RWPE1 (cell line): ENCODE measurements at regions not wholly inside any gene's neighbourhood (a gene's known extent, or its start where the extent isn't known, plus 50 kb on each side); places are given as distances from the start of the nearest gene placed in this dataset.
"Not testable (repeated sequence)": the region's sequence is repeated elsewhere in the genome, so short reads cannot be mapped to it uniquely, and the experiment has no call there.

ENCODE experiments used
- CTCF ChIA-PET: fragments of 350-600 bp; sonication (Branson Sonifier 250); formaldehyde crosslinking; extraction: SDS; loops from one replicate; lab custom pipeline; 2021; lab: Yijun Ruan, JAX
- POLR2A ChIA-PET: fragments of 400-600 bp; formaldehyde crosslinking; extraction: SDS; loops from one replicate; lab custom pipeline; 2020; ENCODE audit warnings: antibody characterized with exemption; ENCODE audit not compliant: low non-redundant PET; lab: Yijun Ruan, JAX
- DNase-seq: peaks from one replicate; pipeline ENCODE4 v3.0.0; 2012; ENCODE audit warnings: low spot score
- H3K27ac ChIP-seq: fragments of 450-650 bp; 2 replicates; pipeline ENCODE4 v1.5.1; 2017
- TF ChIP-seq, protein P1 (sequence below): fragments of 450-650 bp; conservative IDR thresholded peaks from 2 replicates; pipeline ENCODE4 v1.5.1; 2017; ENCODE audit warnings: low read depth, mild to moderate bottlenecking

DNA sequence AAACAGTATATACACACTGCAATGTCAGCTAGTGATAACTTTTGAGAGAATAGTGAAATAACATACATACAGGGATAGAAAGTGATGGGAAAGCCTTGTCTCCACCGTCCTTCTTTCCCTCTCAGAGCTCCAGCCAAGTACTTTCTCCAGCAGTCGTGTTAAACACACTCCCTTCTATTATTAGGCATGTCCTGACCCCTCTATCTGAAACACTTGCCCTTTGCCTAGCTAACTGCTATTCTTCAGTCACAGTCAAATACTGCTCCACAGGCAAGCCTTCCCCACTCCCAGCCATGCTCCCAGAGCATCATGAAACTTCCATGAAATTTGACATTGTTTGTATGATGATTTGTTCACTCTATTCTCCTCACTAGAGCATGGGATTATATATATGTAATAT lies 291.1 kb downstream of the TRIML1 start:
- ChIA-PET CTCF (interaction anchor here (0.6 kb wide), 1 partner anchor 615 kb away, joined by 3 read pairs; no protein-coding TSS in a partner anchor), POLR2A (no interaction called here)
- no peak for DNase-seq
- TF ChIP-seq, protein P1, sequence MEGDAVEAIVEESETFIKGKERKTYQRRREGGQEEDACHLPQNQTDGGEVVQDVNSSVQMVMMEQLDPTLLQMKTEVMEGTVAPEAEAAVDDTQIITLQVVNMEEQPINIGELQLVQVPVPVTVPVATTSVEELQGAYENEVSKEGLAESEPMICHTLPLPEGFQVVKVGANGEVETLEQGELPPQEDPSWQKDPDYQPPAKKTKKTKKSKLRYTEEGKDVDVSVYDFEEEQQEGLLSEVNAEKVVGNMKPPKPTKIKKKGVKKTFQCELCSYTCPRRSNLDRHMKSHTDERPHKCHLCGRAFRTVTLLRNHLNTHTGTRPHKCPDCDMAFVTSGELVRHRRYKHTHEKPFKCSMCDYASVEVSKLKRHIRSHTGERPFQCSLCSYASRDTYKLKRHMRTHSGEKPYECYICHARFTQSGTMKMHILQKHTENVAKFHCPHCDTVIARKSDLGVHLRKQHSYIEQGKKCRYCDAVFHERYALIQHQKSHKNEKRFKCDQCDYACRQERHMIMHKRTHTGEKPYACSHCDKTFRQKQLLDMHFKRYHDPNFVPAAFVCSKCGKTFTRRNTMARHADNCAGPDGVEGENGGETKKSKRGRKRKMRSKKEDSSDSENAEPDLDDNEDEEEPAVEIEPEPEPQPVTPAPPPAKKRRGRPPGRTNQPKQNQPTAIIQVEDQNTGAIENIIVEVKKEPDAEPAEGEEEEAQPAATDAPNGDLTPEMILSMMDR: no peak
- H3K27ac ChIP-seq: no peak overlapping the region

DNA sequence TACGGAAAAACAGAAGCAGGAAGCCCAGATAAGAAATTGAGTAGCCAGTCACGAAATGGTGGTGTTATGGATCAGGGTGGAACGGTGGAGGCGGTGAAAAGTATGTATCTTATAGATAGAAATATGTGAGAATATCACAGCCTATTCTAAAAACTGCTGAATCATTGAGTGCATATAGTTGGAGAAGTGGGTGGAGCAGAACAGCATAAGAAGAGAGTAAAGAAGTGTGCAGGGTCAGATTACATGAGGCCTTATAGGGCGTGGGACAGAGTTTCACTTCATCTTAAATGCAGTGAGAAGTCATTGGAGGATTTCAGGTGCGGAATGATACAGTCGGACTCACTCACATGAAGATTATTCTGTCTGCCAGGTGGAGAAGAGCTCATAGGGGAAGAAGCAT lies 293.1 kb downstream of the TRIML1 start:
- POLR2A ChIA-PET: no interaction called here
- DNase-seq: no peak
- H3K27ac ChIP-seq: no peak overlapping the region
- TF ChIP-seq, protein P1: no peak
- CTCF ChIA-PET: no interaction called here

DNA sequence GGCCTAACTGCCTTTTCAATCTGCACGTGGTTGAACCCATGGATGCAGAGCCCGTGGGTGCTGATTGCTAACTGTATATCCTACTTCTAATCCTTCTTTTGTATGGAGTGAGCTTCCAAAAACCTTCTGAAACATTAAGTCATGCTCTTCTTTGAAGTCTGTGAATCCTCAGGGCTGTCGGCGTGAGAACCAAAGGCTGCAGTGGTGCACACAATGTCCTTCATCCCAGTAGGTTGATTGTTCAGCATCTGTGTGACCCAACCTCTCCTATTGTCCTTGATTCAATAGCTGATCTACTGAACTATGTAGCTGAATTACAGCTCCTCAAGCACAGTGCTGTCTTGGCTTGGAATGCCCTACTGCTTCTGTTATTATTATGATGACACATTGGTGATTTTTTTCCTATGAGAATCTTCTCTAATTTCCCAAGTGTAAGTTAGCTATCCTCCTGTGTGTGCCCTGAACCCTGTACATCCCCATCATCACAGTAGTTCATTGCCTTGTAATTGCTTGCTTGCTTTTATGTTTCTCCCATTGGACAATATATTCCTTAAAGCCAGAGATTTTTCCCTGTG lies 294.6 kb downstream of the TRIML1 start:
- ChIA-PET CTCF (no interaction called here), POLR2A (no interaction called here)
- DNase-seq: no peak
- H3K27ac ChIP-seq: no peak overlapping the region
- TF ChIP-seq, protein P1: no peak

DNA sequence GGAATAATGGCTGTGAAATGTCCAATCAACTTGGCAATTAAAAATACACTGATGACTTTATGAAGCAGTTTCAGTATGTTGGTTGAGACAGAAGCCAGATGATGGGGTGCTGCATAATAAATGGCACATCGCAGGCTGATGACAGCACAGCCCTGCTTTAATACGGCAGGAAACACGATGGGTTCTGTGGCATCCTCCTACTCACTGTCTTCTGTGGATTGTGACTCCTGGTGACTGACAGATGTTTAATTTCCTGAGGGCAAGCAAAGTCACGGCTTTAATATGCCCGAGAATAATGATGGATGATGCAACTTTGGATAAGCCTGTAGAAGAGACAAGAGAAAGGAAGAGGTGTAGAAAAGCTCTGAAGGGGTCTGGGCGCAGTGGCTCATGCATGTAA lies 295.4 kb downstream of the TRIML1 start:
- POLR2A ChIA-PET: no interaction called here
- H3K27ac ChIP-seq: no peak overlapping the region
- no peak for DNase-seq
- CTCF ChIA-PET: interaction anchor here (0.5 kb wide), 1 partner anchor 132 kb away, joined by 5 read pairs; no protein-coding TSS in a partner anchor
- TF ChIP-seq, protein P1: no peak

DNA sequence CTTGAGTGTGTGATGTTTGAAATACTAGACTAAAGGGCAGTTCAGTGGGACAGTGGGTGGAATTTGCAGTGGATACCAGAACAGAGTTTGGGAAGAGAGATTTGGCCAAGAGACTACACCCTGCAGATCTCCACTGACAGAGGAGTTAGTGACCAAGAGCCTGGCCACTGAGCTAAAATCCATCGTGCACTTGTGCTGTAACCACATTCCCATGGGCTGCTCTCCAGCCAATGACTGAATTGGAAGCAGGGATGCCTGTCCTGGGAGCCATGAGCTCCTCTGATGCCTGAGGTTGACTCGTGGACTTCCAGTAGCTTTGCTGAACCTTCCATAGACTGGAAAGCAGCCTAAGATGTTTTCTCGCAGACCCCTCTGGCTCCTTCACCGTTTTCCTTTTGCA lies 296.1 kb downstream of the TRIML1 start:
- ChIA-PET POLR2A (no interaction called here), CTCF (interaction anchor here (0.5 to 0.6 kb wide), 3 partner anchors 19 to 441 kb away, joined by 3 to 5 read pairs (median 3); no protein-coding TSS in a partner anchor)
- H3K27ac ChIP-seq: no peak overlapping the region
- TF ChIP-seq, protein P1: no peak
- no peak for DNase-seq

DNA sequence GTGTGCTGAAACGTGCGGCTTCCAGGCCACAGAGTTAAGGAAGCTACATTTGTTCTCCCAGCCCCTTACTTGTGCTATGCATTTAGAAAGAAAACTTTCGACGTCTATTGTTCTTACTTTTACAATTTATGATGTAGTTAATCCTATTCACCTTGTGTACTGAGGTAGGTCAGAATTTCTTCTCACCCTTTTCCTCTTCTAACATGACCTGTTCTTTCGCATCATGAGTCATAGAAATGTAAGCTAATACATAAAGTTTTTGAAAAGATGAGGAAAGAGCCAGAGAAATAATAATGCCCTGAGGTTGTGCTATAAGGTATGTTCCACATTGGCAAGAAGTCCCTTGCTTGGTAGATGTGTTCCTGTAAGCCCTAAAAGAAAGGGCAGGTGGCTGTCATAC lies 298.3 kb downstream of the TRIML1 start:
- ChIA-PET CTCF (no interaction called here), POLR2A (no interaction called here)
- no peak overlapping the region for H3K27ac ChIP-seq

DNA sequence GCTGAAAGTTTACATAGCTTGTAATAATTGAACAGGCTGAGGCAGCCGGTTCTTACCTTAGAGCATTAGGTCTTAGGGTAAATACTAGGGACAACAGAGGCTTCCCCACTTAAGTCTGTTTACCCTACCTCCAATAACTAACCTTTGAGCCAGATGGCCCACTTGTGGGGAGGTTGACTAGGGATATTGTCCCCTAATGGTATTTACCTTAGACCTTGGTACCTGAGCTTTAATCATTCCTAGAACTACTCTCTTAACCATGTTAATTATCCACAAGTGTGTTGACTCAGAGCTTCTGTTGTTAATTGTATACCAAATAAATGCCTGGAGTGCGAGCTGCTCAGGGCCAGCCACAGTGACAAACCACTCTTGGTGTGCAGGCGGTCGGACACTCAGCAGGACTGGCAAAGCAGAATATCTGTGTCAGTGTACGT lies 299.2 kb downstream of the TRIML1 start:
- CTCF ChIA-PET, POLR2A ChIA-PET, H3K27ac ChIP-seq, DNase-seq: not testable (repeated sequence)

More for the DNA sequence above, 298.3 kb downstream of the TRIML1 start:
- TF ChIP-seq, protein P1: no peak
- DNase-seq: peak; percentile 13
